ENCODE measurements at regions not wholly inside any gene's neighbourhood (a gene's known extent, or its start where the extent isn't known, plus 50 kb on each side); places are given as distances from the start of the nearest gene placed in this dataset.
"Not testable (repeated sequence)": the region's sequence is repeated elsewhere in the genome, so short reads cannot be mapped to it uniquely, and the experiment has no call there.

DNA sequence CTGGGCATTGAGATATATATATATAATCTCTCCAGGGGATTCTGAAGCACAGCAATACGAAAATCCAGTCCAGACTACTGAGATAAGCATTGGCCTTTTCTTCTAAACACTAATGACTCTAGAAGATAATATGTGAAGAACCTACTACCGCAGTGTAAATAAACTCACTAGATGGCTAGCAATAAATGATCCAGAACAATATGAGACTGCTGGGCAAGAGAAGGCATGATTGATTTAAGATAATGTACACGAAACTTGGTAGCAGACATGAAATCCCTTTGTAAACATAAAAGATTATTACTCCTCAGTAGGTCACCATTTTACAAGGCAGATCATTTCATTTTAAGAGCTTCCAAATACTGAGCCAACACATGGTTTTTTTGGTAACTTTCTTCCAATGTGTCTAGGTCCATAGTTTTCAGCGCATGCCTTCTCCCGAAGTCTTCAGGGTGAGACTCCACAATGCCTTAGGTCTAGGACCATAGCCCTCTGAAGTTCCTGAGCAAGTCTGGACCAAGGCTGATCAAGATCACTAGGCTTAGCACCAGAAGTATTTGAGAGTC lies 193.2 kb downstream of the LRRN1 start:
- Histone ChIP-seq H3K4me3 (replicated peaks in 1 of 3; ENCODE audit: low read depth in 2 of 3, low read length in 3 of 3) (no peak overlapping the region), H4K20me1 (ENCODE audit: insufficient read depth, low read length) (no peaks in the 10 kb centered on the region), H2AFZ (ENCODE audit: insufficient read depth, low read depth, low read length, poor library complexity, severe bottlenecking) (no peak overlapping the region), H3K4me2 (replicated peaks; ENCODE audit: extremely low read depth, low read length, poor library complexity, severe bottlenecking) (no peak overlapping the region), H3K79me2 (ENCODE audit: insufficient read depth, low read length) (no peaks in the 10 kb centered on the region), H3K9me3 (replicated peaks in 1 of 2; ENCODE audit: control insufficient read depth in 1 of 2, insufficient read depth in 1 of 2, low read length in 2 of 2) (no peaks in the 10 kb centered on the region), H3K27ac (ENCODE audit: low read depth in 1 of 2, low read length in 2 of 2) (no peak overlapping the region), H3K9ac (ENCODE audit: insufficient read depth, low read length, poor library complexity, severe bottlenecking) (no peak overlapping the region), H3K36me3 (replicated peaks in 1 of 2; ENCODE audit: control insufficient read depth in 1 of 2, insufficient read depth in 2 of 2, low read length in 2 of 2) (no peaks in the 10 kb centered on the region), H3K4me1 (ENCODE audit: control insufficient read depth in 1 of 2, insufficient read depth in 2 of 2, low read length in 2 of 2) (no peaks in the 10 kb centered on the region), H3K27me3 (ENCODE audit: control insufficient read depth in 2 of 2, insufficient read depth in 2 of 2, low read length in 2 of 2) (no peaks in the 10 kb centered on the region)
- WGBS (ENCODE audit: insufficient coverage), result 100% methylated on average over 2 of the region's 5 CpGs
- Mint-ChIP-seq H3K9me3 (peaks cover 0 to 13% (median 3%) of the 10 kb centered on the region in 7 donors), H3K27me3 (ENCODE audit: low read depth in 3 of 3) (no peaks in the 10 kb centered on the region), H3K4me3 (no peak overlapping the region), H3K4me1 (no peaks in the 10 kb centered on the region), H3K36me3 (no peaks in the 10 kb centered on the region), H3K27ac (no peak overlapping the region)
- intact Hi-C loops (cut with micrococcal nuclease), result loop anchor here in 1 of 2 donors (10.0 kb wide), 1 partner anchor 798 kb away; no protein-coding TSS in a partner anchor
- DNase-seq, result no peak
- TF ChIP-seq, protein P1, sequence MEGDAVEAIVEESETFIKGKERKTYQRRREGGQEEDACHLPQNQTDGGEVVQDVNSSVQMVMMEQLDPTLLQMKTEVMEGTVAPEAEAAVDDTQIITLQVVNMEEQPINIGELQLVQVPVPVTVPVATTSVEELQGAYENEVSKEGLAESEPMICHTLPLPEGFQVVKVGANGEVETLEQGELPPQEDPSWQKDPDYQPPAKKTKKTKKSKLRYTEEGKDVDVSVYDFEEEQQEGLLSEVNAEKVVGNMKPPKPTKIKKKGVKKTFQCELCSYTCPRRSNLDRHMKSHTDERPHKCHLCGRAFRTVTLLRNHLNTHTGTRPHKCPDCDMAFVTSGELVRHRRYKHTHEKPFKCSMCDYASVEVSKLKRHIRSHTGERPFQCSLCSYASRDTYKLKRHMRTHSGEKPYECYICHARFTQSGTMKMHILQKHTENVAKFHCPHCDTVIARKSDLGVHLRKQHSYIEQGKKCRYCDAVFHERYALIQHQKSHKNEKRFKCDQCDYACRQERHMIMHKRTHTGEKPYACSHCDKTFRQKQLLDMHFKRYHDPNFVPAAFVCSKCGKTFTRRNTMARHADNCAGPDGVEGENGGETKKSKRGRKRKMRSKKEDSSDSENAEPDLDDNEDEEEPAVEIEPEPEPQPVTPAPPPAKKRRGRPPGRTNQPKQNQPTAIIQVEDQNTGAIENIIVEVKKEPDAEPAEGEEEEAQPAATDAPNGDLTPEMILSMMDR (IDR thresholded peaks at IDR 0.05), result no peak

DNA sequence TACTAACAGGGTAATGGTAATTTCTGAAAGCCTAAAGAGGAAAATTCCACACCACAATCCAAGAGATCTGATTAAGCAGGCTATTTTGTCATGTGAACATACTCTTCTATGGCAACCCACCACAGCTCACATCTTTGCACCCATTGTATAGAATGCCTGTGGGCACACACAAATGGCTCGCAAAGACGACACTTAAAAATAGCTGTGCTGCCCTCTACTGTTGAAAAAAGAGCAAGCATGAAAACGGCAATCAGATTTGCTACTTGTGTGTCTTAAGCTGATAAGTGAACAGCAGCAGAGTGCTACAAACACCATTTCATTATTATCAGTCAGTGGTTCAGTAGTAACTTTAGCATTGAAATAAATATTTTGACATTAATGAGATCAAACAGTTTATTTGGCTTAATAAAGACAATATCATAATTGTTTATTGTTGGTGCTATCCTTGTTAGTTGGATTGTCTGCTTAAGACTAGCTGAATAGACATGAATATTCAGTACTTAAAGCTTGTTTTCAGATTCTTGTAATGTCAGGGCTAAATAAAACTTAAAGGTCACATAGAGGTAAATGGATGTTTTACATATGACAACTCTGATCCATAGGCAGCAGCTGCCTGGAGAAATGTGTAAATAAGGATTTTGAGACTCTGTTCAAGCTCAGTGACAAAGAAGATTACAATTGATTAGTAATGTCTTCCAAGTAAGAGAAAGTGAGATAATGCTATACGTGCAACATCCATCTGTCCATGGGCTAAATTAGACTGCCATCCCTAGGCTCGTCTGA lies 199.1 kb downstream of the LRRN1 start:
- no peak overlapping the region for H3K27ac ChIP-seq (ENCODE audit: low read depth in 1 of 2, low read length in 2 of 2)
- H3K36me3 Mint-ChIP-seq, result no peaks in the 10 kb centered on the region

DNA sequence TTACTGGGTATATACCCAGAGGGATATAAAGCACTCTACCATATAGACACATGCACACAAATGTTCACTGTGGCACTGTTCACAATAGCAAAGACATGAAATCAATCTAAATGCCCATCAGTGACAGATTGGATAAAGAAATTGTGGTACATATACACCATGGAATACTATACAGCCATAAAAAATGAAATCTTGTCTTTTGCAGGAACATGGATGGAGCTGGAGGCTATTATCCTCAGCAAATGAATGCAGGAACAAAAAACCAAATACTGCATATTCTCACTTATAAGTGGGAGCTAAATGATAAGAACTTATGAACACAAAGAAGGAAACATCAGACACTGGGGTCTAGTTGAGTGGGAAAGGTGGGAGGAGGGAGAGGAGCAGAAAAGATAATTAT lies 200.1 kb downstream of the LRRN1 start:
- not testable (repeated sequence) for H4K20me1 ChIP-seq (ENCODE audit: insufficient read depth, low read length); H3K4me1 ChIP-seq (ENCODE audit: control insufficient read depth in 1 of 2, insufficient read depth in 2 of 2, low read length in 2 of 2); H3K4me1 Mint-ChIP-seq; H3K36me3 ChIP-seq (replicated peaks in 1 of 2; ENCODE audit: control insufficient read depth in 1 of 2, insufficient read depth in 2 of 2, low read length in 2 of 2); H3K4me2 ChIP-seq (replicated peaks; ENCODE audit: extremely low read depth, low read length, poor library complexity, severe bottlenecking); DNase-seq; H3K9me3 ChIP-seq (replicated peaks in 1 of 2; ENCODE audit: control insufficient read depth in 1 of 2, insufficient read depth in 1 of 2, low read length in 2 of 2); H3K36me3 Mint-ChIP-seq; H3K9ac ChIP-seq (ENCODE audit: insufficient read depth, low read length, poor library complexity, severe bottlenecking); H3K27ac Mint-ChIP-seq; H3K27me3 ChIP-seq (ENCODE audit: control insufficient read depth in 2 of 2, insufficient read depth in 2 of 2, low read length in 2 of 2); H3K27me3 Mint-ChIP-seq (ENCODE audit: low read depth in 3 of 3); H3K4me3 ChIP-seq (replicated peaks in 1 of 3; ENCODE audit: low read depth in 2 of 3, low read length in 3 of 3); H2AFZ ChIP-seq (ENCODE audit: insufficient read depth, low read depth, low read length, poor library complexity, severe bottlenecking); H3K4me3 Mint-ChIP-seq; H3K79me2 ChIP-seq (ENCODE audit: insufficient read depth, low read length); H3K27ac ChIP-seq (ENCODE audit: low read depth in 1 of 2, low read length in 2 of 2)
- intact Hi-C loops (cut with micrococcal nuclease), result loop anchor here in 1 of 2 donors (10.0 kb wide), 1 partner anchor 805 kb away; no protein-coding TSS in a partner anchor
- H3K9me3 Mint-ChIP-seq, result peaks cover 0 to 13% (median 2%) of the 10 kb centered on the region in 7 donors

More for the DNA sequence above, 199.1 kb downstream of the LRRN1 start:
- 74% methylated on average over 3 of the region's 5 CpGs for WGBS (ENCODE audit: insufficient coverage)
- TF ChIP-seq, protein P1 (IDR thresholded peaks at IDR 0.05), result peak; percentile 75
- H3K27me3 ChIP-seq (ENCODE audit: control insufficient read depth in 2 of 2, insufficient read depth in 2 of 2, low read length in 2 of 2), result no peaks in the 10 kb centered on the region
- no peaks in the 10 kb centered on the region for H4K20me1 ChIP-seq (ENCODE audit: insufficient read depth, low read length)
- no peaks in the 10 kb centered on the region for H3K4me1 ChIP-seq (ENCODE audit: control insufficient read depth in 1 of 2, insufficient read depth in 2 of 2, low read length in 2 of 2)
- no peaks in the 10 kb centered on the region for H3K36me3 ChIP-seq (replicated peaks in 1 of 2; ENCODE audit: control insufficient read depth in 1 of 2, insufficient read depth in 2 of 2, low read length in 2 of 2)
- no peak overlapping the region for H3K4me3 Mint-ChIP-seq
- no peak overlapping the region for H3K4me3 ChIP-seq (replicated peaks in 1 of 3; ENCODE audit: low read depth in 2 of 3, low read length in 3 of 3)
- H3K27me3 Mint-ChIP-seq (ENCODE audit: low read depth in 3 of 3), result no peaks in the 10 kb centered on the region
- no peaks in the 10 kb centered on the region for H3K79me2 ChIP-seq (ENCODE audit: insufficient read depth, low read length)
- H3K4me2 ChIP-seq (replicated peaks; ENCODE audit: extremely low read depth, low read length, poor library complexity, severe bottlenecking), result no peak overlapping the region
- H3K9me3 Mint-ChIP-seq, result peaks cover 0 to 13% (median 3%) of the 10 kb centered on the region in 7 donors
- intact Hi-C loops (cut with micrococcal nuclease), result loop anchor here in 1 of 2 donors (10.0 kb wide), 1 partner anchor 804 kb away; no protein-coding TSS in a partner anchor
- no peaks in the 10 kb centered on the region for H3K9me3 ChIP-seq (replicated peaks in 1 of 2; ENCODE audit: control insufficient read depth in 1 of 2, insufficient read depth in 1 of 2, low read length in 2 of 2)
- H2AFZ ChIP-seq (ENCODE audit: insufficient read depth, low read depth, low read length, poor library complexity, severe bottlenecking), result no peak overlapping the region
- H3K4me1 Mint-ChIP-seq, result no peaks in the 10 kb centered on the region
- peak in 2 of 3 donors; percentile 3 to 23 for DNase-seq
- no peak overlapping the region for H3K27ac Mint-ChIP-seq
- no peak overlapping the region for H3K9ac ChIP-seq (ENCODE audit: insufficient read depth, low read length, poor library complexity, severe bottlenecking)
